ENCODE measurements at regions not wholly inside any gene's neighbourhood (a gene's known extent, or its start where the extent isn't known, plus 50 kb on each side); places are given as distances from the start of the nearest gene placed in this dataset.

DNA sequence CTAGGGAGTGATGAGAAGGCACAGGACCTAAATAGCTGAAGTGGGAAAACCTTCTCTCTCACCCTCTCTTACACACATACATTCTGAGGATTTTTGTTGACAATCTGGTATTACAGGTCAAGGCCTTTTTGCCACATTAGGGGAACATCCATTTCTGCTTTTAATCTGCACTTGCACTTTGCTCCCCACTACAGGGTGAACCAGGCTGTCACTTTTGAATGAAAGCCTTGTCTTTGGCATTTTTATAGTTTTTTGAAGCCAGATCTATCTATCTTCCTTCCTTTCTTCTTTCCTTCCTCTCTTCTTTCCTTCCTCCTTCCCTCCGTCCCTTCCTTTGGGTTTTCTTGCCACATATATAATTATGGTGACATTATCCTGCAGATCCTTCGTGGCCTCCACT is 165.9 kb upstream of the OTX2 start:
- no peaks in the 10 kb centered on the region for H3K36me3 Mint-ChIP-seq (ENCODE audit: low read depth)
- H3K4me3 ChIP-seq (ENCODE audit: low read length): no peak overlapping the region
- H3K27ac ChIP-seq (ENCODE audit: low read depth, low read length): no peak overlapping the region
- H3K9me3 ChIP-seq (ENCODE audit: control insufficient read depth, low read length): no peaks in the 10 kb centered on the region
- no peak for DNase-seq
- H3K27me3 Mint-ChIP-seq (ENCODE audit: insufficient read depth): peaks cover 6% of the 10 kb centered on the region
- H3K9ac ChIP-seq (ENCODE audit: extremely low read depth, low read length, poor library complexity, severe bottlenecking): no peak overlapping the region
- H3K9me3 Mint-ChIP-seq: peaks cover 8% of the 10 kb centered on the region
- H3K4me1 ChIP-seq (ENCODE audit: control insufficient read depth, insufficient read depth, low read length): peaks cover 4% of the 10 kb centered on the region
- no peak overlapping the region for H3K27ac Mint-ChIP-seq
- no peaks in the 10 kb centered on the region for H3K27me3 ChIP-seq (ENCODE audit: control insufficient read depth, insufficient read depth, low read length, poor library complexity, severe bottlenecking)
- H3K4me1 Mint-ChIP-seq: peaks cover 18% of the 10 kb centered on the region
- no peaks in the 10 kb centered on the region for H3K36me3 ChIP-seq (ENCODE audit: control insufficient read depth, insufficient read depth, low read length)
- TF ChIP-seq, protein P1, sequence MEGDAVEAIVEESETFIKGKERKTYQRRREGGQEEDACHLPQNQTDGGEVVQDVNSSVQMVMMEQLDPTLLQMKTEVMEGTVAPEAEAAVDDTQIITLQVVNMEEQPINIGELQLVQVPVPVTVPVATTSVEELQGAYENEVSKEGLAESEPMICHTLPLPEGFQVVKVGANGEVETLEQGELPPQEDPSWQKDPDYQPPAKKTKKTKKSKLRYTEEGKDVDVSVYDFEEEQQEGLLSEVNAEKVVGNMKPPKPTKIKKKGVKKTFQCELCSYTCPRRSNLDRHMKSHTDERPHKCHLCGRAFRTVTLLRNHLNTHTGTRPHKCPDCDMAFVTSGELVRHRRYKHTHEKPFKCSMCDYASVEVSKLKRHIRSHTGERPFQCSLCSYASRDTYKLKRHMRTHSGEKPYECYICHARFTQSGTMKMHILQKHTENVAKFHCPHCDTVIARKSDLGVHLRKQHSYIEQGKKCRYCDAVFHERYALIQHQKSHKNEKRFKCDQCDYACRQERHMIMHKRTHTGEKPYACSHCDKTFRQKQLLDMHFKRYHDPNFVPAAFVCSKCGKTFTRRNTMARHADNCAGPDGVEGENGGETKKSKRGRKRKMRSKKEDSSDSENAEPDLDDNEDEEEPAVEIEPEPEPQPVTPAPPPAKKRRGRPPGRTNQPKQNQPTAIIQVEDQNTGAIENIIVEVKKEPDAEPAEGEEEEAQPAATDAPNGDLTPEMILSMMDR (conservative IDR thresholded peaks at IDR 0.05): no peak
- H3K4me3 Mint-ChIP-seq: no peak overlapping the region
- WGBS, 2 experiments (ENCODE audit: insufficient coverage in 1 of 2, insufficient read length in 1 of 2): 96% methylated on average over 2 of the region's 2 CpGs; no CpG with 5 or more reads in 1 of the 2 experiments

DNA sequence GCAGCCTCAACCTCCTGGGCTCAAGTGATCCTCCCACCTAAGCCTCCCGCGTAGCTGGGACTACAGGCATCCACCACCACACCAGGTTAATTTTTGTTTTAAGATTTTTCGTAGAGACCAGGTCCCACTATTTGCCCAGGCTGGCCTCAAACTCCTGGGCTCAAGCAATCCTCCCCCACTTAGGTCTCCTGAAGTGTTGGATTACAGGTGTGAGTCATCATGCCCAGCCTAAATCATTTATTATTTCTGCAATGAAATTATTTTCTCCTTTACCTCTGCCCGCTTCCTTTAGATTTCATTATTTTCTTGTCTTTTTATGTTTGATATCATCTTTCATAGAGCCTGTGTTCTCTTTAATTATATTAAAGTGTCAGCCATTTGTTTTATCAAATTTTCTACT is 165.2 kb upstream of the OTX2 start:
- H3K4me3 Mint-ChIP-seq: no peak overlapping the region
- peaks cover 14% of the 10 kb centered on the region for H3K4me1 Mint-ChIP-seq
- Histone ChIP-seq H3K4me1 (ENCODE audit: control insufficient read depth, insufficient read depth, low read length) (peaks cover 4% of the 10 kb centered on the region), H3K27ac (ENCODE audit: low read depth, low read length) (no peak overlapping the region), H3K27me3 (ENCODE audit: control insufficient read depth, insufficient read depth, low read length, poor library complexity, severe bottlenecking) (no peaks in the 10 kb centered on the region), H3K9ac (ENCODE audit: extremely low read depth, low read length, poor library complexity, severe bottlenecking) (no peak overlapping the region), H3K9me3 (ENCODE audit: control insufficient read depth, low read length) (no peaks in the 10 kb centered on the region), H3K4me3 (ENCODE audit: low read length) (no peak overlapping the region), H3K36me3 (ENCODE audit: control insufficient read depth, insufficient read depth, low read length) (no peaks in the 10 kb centered on the region)
- TF ChIP-seq, protein P1 (conservative IDR thresholded peaks at IDR 0.05): no peak
- H3K27me3 Mint-ChIP-seq (ENCODE audit: insufficient read depth): peaks cover 6% of the 10 kb centered on the region
- peaks cover 8% of the 10 kb centered on the region for H3K9me3 Mint-ChIP-seq
- WGBS, 2 experiments (ENCODE audit: insufficient coverage in 1 of 2, insufficient read length in 1 of 2): 94% methylated on average over 3 of the region's 4 CpGs; no CpG with 5 or more reads in 1 of the 2 experiments
- no peak for DNase-seq
- H3K36me3 Mint-ChIP-seq (ENCODE audit: low read depth): no peaks in the 10 kb centered on the region
- no peak overlapping the region for H3K27ac Mint-ChIP-seq

DNA sequence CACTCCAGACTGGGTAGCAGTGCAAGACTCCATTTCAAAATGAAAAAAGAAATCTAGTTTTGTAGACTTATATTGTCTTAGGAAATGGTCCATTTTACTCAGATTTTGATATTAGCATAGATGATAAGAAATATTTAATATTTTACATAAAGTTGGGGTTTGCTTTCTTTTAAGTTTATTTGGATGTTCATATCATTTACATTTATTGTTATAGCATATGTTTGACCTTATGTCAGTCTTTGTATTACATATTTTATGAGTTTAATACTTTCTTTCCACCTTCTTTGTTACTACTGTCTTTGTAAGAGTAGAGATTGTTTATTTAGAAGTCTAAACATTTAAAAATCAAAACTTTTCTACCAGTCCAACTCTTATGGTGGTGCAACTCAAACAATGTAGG is 162.7 kb upstream of the OTX2 start:
- TF ChIP-seq, protein P1 (conservative IDR thresholded peaks at IDR 0.05): no peak
- no peak overlapping the region for H3K4me3 Mint-ChIP-seq
- H3K27me3 ChIP-seq (ENCODE audit: control insufficient read depth, insufficient read depth, low read length, poor library complexity, severe bottlenecking): no peaks in the 10 kb centered on the region
- peaks cover 6% of the 10 kb centered on the region for H3K27me3 Mint-ChIP-seq (ENCODE audit: insufficient read depth)
- H3K9me3 ChIP-seq (ENCODE audit: control insufficient read depth, low read length): no peaks in the 10 kb centered on the region
- no peak overlapping the region for H3K9ac ChIP-seq (ENCODE audit: extremely low read depth, low read length, poor library complexity, severe bottlenecking)
- no peaks in the 10 kb centered on the region for H3K36me3 Mint-ChIP-seq (ENCODE audit: low read depth)
- no peak overlapping the region for H3K27ac Mint-ChIP-seq
- H3K27ac ChIP-seq (ENCODE audit: low read depth, low read length): no peak overlapping the region
- no peaks in the 10 kb centered on the region for H3K4me1 ChIP-seq (ENCODE audit: control insufficient read depth, insufficient read depth, low read length)
- no peak for DNase-seq
- H3K36me3 ChIP-seq (ENCODE audit: control insufficient read depth, insufficient read depth, low read length): no peaks in the 10 kb centered on the region
- H3K4me3 ChIP-seq (ENCODE audit: low read length): no peak overlapping the region
- peaks cover 13% of the 10 kb centered on the region for H3K9me3 Mint-ChIP-seq
- no peaks in the 10 kb centered on the region for H3K4me1 Mint-ChIP-seq
